ENCODE measurements at regions not wholly inside any gene's neighbourhood (a gene's known extent, or its start where the extent isn't known, plus 50 kb on each side); places are given as distances from the start of the nearest gene placed in this dataset.

GRCh38 chr13:111394211-111394922, 73.9 kb downstream of the TEX29 start:
- CTCF ChIA-PET = interaction anchor here (1.4 kb wide), 1 partner anchor 35 kb away, joined by 3 read pairs; no protein-coding TSS in a partner anchor
- no peak for DNase-seq (ENCODE audit: low spot score)

GRCh38 chr13:111395511-111396393, 75.3 kb downstream of the TEX29 start:
- no peaks in the 10 kb centered on the region for H3K4me1 Mint-ChIP-seq
- TF ChIP-seq MYBL2 (CRISPR knock-in tag; IDR thresholded peaks at IDR 0.05) (no peak), ETV6 (CRISPR knock-in tag; IDR thresholded peaks at IDR 0.05) (no peak), GTF2I (CRISPR knock-in tag; conservative IDR thresholded peaks at IDR 0.05) (no peak)
- TF ChIP-seq, protein P1, sequence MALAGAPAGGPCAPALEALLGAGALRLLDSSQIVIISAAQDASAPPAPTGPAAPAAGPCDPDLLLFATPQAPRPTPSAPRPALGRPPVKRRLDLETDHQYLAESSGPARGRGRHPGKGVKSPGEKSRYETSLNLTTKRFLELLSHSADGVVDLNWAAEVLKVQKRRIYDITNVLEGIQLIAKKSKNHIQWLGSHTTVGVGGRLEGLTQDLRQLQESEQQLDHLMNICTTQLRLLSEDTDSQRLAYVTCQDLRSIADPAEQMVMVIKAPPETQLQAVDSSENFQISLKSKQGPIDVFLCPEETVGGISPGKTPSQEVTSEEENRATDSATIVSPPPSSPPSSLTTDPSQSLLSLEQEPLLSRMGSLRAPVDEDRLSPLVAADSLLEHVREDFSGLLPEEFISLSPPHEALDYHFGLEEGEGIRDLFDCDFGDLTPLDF (CRISPR knock-in tag; IDR thresholded peaks at IDR 0.05) = no peak
- POLR2A ChIA-PET = no interaction called here
- H3K27me3 Mint-ChIP-seq (ENCODE audit: low read depth) = no peaks in the 10 kb centered on the region
- peaks cover 17% of the 10 kb centered on the region for H3K9me3 Mint-ChIP-seq
- H3K27ac Mint-ChIP-seq = no peak overlapping the region
- CTCF ChIA-PET = interaction anchor here (1.3 kb wide), 1 partner anchor 8 kb away, joined by 3 read pairs; no protein-coding TSS in a partner anchor
- ATAC-seq (no peak), DNase-seq (ENCODE audit: low spot score) (no peak)
- H3K4me3 Mint-ChIP-seq = no peak overlapping the region
- no peaks in the 10 kb centered on the region for H3K36me3 Mint-ChIP-seq

More at GRCh38 chr13:111394211-111394922, 73.9 kb downstream of the TEX29 start:
- Mint-ChIP-seq H3K4me3 (no peak overlapping the region), H3K27ac (no peak overlapping the region), H3K36me3 (no peaks in the 10 kb centered on the region), H3K27me3 (ENCODE audit: low read depth) (no peaks in the 10 kb centered on the region), H3K4me1 (no peaks in the 10 kb centered on the region), H3K9me3 (peaks cover 17% of the 10 kb centered on the region)
- POLR2A ChIA-PET = no interaction called here
- TF ChIP-seq NFYB (CRISPR knock-in tag; conservative IDR thresholded peaks at IDR 0.05; ENCODE audit: low read depth) (no peak), SMAD4 (CRISPR knock-in tag; IDR thresholded peaks at IDR 0.05) (no peak), NR3C1 (CRISPR knock-in tag; conservative IDR thresholded peaks at IDR 0.05; ENCODE audit: low read depth) (no peak), NFE2L1 (CRISPR knock-in tag; IDR thresholded peaks at IDR 0.05) (no peak), ZNF317 (CRISPR knock-in tag; IDR thresholded peaks at IDR 0.05; ENCODE audit: borderline replicate concordance, low read depth) (no peak), ZNF263 (CRISPR knock-in tag; IDR thresholded peaks at IDR 0.05; ENCODE audit: low read depth) (no peak), ZNF416 (CRISPR knock-in tag; IDR thresholded peaks at IDR 0.05) (no peak), FOXJ3 (CRISPR knock-in tag; IDR thresholded peaks at IDR 0.05; ENCODE audit: borderline replicate concordance) (no peak), NR1H2 (CRISPR knock-in tag; IDR thresholded peaks at IDR 0.05) (no peak), ERG (CRISPR knock-in tag; IDR thresholded peaks at IDR 0.05) (no peak), GRHL2 (CRISPR knock-in tag; IDR thresholded peaks at IDR 0.05; ENCODE audit: insufficient replicate concordance, severe bottlenecking) (no peak)
- TF ChIP-seq, protein P2, sequence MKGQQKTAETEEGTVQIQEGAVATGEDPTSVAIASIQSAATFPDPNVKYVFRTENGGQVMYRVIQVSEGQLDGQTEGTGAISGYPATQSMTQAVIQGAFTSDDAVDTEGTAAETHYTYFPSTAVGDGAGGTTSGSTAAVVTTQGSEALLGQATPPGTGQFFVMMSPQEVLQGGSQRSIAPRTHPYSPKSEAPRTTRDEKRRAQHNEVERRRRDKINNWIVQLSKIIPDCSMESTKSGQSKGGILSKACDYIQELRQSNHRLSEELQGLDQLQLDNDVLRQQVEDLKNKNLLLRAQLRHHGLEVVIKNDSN (CRISPR knock-in tag; IDR thresholded peaks at IDR 0.05) = no peak
- ATAC-seq = no peak

- CTCF ChIA-PET = interaction anchor here (1.3 kb wide), 1 partner anchor 7 kb away, joined by 3 read pairs; no protein-coding TSS in a partner anchor
- no peaks in the 10 kb centered on the region for H3K27me3 Mint-ChIP-seq (ENCODE audit: low read depth)
- no peaks in the 10 kb centered on the region for H3K36me3 Mint-ChIP-seq
- ATAC-seq (no peak), DNase-seq (ENCODE audit: low spot score) (no peak)
- H3K9me3 Mint-ChIP-seq = peaks cover 17% of the 10 kb centered on the region
- POLR2A ChIA-PET = no interaction called here
- H3K4me3 Mint-ChIP-seq = no peak overlapping the region
- H3K27ac Mint-ChIP-seq = no peak overlapping the region
- H3K4me1 Mint-ChIP-seq = no peaks in the 10 kb centered on the region
- no peak for TF ChIP-seq OVOL2 (CRISPR knock-in tag; IDR thresholded peaks at IDR 0.05; ENCODE audit: borderline replicate concordance)
- no peak for TF ChIP-seq ELF4 (CRISPR knock-in tag; IDR thresholded peaks at IDR 0.05; ENCODE audit: low read depth)
- TF ChIP-seq GABPB1 (CRISPR knock-in tag; IDR thresholded peaks at IDR 0.05) = no peak
- TF ChIP-seq ZNF423 (CRISPR knock-in tag; IDR thresholded peaks at IDR 0.05) = no peak
- TF ChIP-seq ZSCAN18 (CRISPR knock-in tag; IDR thresholded peaks at IDR 0.05) = no peak
- TF ChIP-seq CDX4 (CRISPR knock-in tag; IDR thresholded peaks at IDR 0.05; ENCODE audit: borderline replicate concordance) = no peak
- TF ChIP-seq EMX1 (CRISPR knock-in tag; IDR thresholded peaks at IDR 0.05) = no peak
Observed at GRCh38 chr13:111396457-111396856, 76.0 kb downstream of the TEX29 start.

Measured in WTC11 (cell line).